Loucy (cell line): ENCODE measurements at regions not wholly inside any gene's neighbourhood (a gene's known extent, or its start where the extent isn't known, plus 50 kb on each side); places are given as distances from the start of the nearest gene placed in this dataset.

Experiments used
- H2AFZ ChIP-seq: fragments of 200-600 bp; sonication (generic); 2 replicates; pipeline ENCODE4 v1.6.0; 2016; ENCODE audit warnings: antibody characterized with exemption, mild to moderate bottlenecking, low read length, moderate library complexity
- H3F3A ChIP-seq: fragments of 200-600 bp; 2 replicates; pipeline ENCODE4 v1.6.0; 2016; ENCODE audit warnings: antibody characterized with exemption, low read depth, mild to moderate bottlenecking
- H3K27me3 ChIP-seq: fragments of 200-600 bp; sonication (generic); 2 replicates; pipeline ENCODE4 v1.6.1; 2014; ENCODE audit warnings: low read length, mild to moderate bottlenecking; ENCODE audit not compliant: insufficient read depth, poor library complexity, severe bottlenecking
- H3K36me3 ChIP-seq: fragments of 200-600 bp; sonication (generic); 2 replicates; pipeline ENCODE4 v1.6.1; 2016; ENCODE audit warnings: low read length; ENCODE audit not compliant: insufficient read depth
- H3K4me1 ChIP-seq: fragments of 200-600 bp; sonication (generic); 2 replicates; pipeline ENCODE4 v1.5.1; 2014; ENCODE audit warnings: low read length, mild to moderate bottlenecking; ENCODE audit not compliant: insufficient read depth, poor library complexity, severe bottlenecking
- H3K4me2 ChIP-seq: fragments of 200-600 bp; sonication (generic); 2 replicates; pipeline ENCODE4 v1.6.0; 2014; ENCODE audit warnings: antibody characterized with exemption, low read length, low read depth, mild to moderate bottlenecking; ENCODE audit not compliant: poor library complexity, severe bottlenecking
- H3K4me3 ChIP-seq: fragments of 200-600 bp; sonication (generic); 2 replicates; pipeline ENCODE4 v1.5.1; 2014; ENCODE audit warnings: low read length, mild to moderate bottlenecking, mixed read lengths; ENCODE audit not compliant: poor library complexity, severe bottlenecking
- H3K79me2 ChIP-seq: fragments of 200-600 bp; sonication (generic); 2 replicates; pipeline ENCODE4 v1.6.1; 2014; ENCODE audit warnings: low read length; ENCODE audit not compliant: insufficient read depth
- H3K9ac ChIP-seq: fragments of 200-600 bp; sonication (generic); 2 replicates; pipeline ENCODE4 v1.6.0; 2014; ENCODE audit warnings: mild to moderate bottlenecking, low read depth, low read length, moderate library complexity; ENCODE audit not compliant: poor library complexity, severe bottlenecking
- H3K9me2 ChIP-seq: fragments of 200-600 bp; sonication (generic); replicated peaks from 2 replicates; pipeline ENCODE4 v1.6.1; 2016; ENCODE audit warnings: low read depth, low read length, mixed read lengths
- H3K9me3 ChIP-seq: fragments of 200-600 bp; sonication (generic); 2 replicates; pipeline ENCODE4 v1.6.1; 2014; ENCODE audit warnings: mild to moderate bottlenecking, antibody characterized with exemption, low read length, low read depth; ENCODE audit not compliant: insufficient read depth
- H4K20me1 ChIP-seq: fragments of 200-600 bp; sonication (generic); 2 replicates; pipeline ENCODE4 v1.6.0; 2014; ENCODE audit warnings: antibody characterized with exemption, low read length, mild to moderate bottlenecking; ENCODE audit not compliant: insufficient read depth, poor library complexity, severe bottlenecking
- EZH2phosphoT487 ChIP-seq: fragments of 200-600 bp; IDR thresholded peaks from 2 replicates; pipeline ENCODE4 v1.6.1; 2018; ENCODE audit warnings: antibody characterized with exemption, mild to moderate bottlenecking, moderate library complexity, borderline replicate concordance
- TF ChIP-seq, protein P1 (sequence below): fragments of 200-600 bp; sonication (generic); conservative IDR thresholded peaks from 2 replicates; pipeline ENCODE4 v1.5.1; 2014; ENCODE audit warnings: mild to moderate bottlenecking, antibody characterized with exemption, low read length

DNA sequence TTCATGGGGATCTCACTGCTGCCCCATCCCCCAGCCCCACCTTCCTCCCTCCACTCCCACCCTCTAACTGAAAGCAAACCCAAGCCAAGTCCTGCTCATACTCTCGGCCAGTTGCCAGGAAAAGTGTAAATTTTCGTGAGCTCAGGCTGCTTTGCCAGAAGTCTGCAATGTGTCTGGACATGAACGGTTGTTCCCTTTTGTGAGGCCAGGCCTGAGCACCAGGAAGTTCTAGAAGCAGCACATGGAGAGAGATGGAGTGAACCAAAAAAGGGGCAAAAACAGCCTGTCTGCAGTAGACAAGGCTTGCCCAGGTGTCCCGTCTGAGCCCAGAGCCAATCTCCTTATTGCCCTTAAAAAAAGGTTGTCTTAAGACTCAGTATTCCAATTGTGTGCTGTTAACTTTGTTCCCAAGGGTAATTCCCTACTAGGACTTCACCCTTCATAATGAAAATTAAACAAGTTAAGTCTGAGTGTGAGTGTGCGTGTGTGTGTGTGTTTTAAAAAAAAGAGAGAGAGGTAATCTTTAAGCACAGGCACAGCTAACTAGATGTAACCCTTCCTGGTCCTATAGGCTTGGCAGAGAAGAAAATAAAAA lies 247.1 kb downstream of the BCL11A start:
- Histone ChIP-seq H3K9me2 (no peaks in the 10 kb centered on the region), H3K9me3 (no peaks in the 10 kb centered on the region), H3F3A (no peaks in the 10 kb centered on the region), H3K79me2 (no peaks in the 10 kb centered on the region), H3K4me3 (no peak overlapping the region), H3K4me2 (no peak overlapping the region), H3K27me3 (no peaks in the 10 kb centered on the region), H3K4me1 (no peaks in the 10 kb centered on the region), H3K36me3 (no peaks in the 10 kb centered on the region), H2AFZ (no peak overlapping the region), H4K20me1 (no peaks in the 10 kb centered on the region), H3K9ac (no peak overlapping the region)
- no peak for TF ChIP-seq EZH2phosphoT487
- TF ChIP-seq, protein P1, sequence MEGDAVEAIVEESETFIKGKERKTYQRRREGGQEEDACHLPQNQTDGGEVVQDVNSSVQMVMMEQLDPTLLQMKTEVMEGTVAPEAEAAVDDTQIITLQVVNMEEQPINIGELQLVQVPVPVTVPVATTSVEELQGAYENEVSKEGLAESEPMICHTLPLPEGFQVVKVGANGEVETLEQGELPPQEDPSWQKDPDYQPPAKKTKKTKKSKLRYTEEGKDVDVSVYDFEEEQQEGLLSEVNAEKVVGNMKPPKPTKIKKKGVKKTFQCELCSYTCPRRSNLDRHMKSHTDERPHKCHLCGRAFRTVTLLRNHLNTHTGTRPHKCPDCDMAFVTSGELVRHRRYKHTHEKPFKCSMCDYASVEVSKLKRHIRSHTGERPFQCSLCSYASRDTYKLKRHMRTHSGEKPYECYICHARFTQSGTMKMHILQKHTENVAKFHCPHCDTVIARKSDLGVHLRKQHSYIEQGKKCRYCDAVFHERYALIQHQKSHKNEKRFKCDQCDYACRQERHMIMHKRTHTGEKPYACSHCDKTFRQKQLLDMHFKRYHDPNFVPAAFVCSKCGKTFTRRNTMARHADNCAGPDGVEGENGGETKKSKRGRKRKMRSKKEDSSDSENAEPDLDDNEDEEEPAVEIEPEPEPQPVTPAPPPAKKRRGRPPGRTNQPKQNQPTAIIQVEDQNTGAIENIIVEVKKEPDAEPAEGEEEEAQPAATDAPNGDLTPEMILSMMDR, result no peak

DNA sequence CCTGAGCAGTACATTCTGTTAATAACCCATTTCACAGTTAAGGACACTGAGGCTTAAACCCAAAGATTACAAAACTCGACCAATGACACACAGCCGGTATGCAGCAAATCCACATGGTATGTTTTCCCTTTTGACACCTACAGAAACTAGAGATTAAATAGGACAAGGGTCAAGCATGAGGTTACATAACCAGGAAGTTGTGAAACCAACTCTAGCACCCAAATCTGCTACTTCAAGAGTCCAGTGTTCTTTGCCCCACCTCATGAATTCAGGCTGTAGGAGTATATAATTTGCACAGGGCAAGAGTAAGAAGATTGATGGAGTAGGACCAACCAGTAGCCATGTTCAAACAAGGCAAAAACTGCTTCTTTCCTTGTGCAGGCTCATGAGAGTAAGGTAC lies 249.8 kb downstream of the BCL11A start:
- Histone ChIP-seq H3K4me2 (no peak overlapping the region), H4K20me1 (no peaks in the 10 kb centered on the region), H3K9me2 (no peaks in the 10 kb centered on the region), H3K27me3 (no peaks in the 10 kb centered on the region), H3F3A (no peaks in the 10 kb centered on the region), H2AFZ (no peak overlapping the region), H3K4me3 (no peak overlapping the region), H3K4me1 (no peaks in the 10 kb centered on the region), H3K79me2 (no peaks in the 10 kb centered on the region), H3K36me3 (no peaks in the 10 kb centered on the region), H3K9me3 (no peaks in the 10 kb centered on the region), H3K9ac (no peak overlapping the region)
- TF ChIP-seq, protein P1, result no peak
- no peak for TF ChIP-seq EZH2phosphoT487

DNA sequence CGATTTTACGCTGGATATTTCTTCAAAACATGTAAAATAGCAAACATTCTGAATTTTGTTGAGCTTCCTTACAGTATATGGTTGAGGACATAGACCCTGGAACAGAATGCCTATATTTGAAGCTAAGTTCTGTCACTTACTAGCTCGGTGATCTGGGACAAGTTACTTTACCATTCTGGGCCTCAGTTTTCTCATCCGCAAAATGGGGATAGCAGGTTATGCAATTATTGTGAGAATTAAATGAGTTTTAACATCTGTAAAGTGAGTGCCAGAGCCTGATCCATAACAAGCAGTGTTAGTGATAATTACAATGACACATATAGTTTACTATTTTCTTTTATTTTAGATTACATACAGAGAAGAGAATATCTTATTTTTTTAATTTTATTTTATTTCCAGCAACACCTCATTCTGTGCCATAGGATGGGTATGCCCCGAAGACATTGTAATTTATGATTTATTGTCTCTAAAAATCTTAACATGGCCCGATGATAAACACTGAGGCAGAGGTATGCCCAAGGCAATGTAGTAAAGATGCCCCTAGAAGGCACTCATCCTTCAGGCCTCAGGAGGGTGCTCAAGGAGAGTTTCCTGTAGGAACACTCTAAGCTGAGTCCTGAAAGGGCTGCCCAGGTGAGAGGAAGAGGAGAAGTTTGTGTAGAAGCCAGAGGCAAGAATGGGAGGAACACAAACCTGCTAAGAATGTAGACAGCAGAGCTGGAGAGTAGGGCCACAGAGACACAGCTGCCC lies 250.9 kb downstream of the BCL11A start:
- no peaks in the 10 kb centered on the region for H3K4me1 ChIP-seq
- no peaks in the 10 kb centered on the region for H4K20me1 ChIP-seq
- TF ChIP-seq EZH2phosphoT487, result no peak
- TF ChIP-seq, protein P1, result no peak
- H3K9me3 ChIP-seq, result no peaks in the 10 kb centered on the region
- no peaks in the 10 kb centered on the region for H3F3A ChIP-seq
- no peaks in the 10 kb centered on the region for H3K27me3 ChIP-seq
- no peak overlapping the region for H3K9ac ChIP-seq
- no peak overlapping the region for H3K4me2 ChIP-seq
- H3K4me3 ChIP-seq, result no peak overlapping the region
- no peaks in the 10 kb centered on the region for H3K36me3 ChIP-seq
- no peak overlapping the region for H2AFZ ChIP-seq
- H3K79me2 ChIP-seq, result no peaks in the 10 kb centered on the region
- H3K9me2 ChIP-seq, result no peaks in the 10 kb centered on the region
